Neural progenitor cell (in vitro differentiated cells): ENCODE measurements at regions not wholly inside any gene's neighbourhood (a gene's known extent, or its start where the extent isn't known, plus 50 kb on each side); places are given as distances from the start of the nearest gene placed in this dataset.

Source experiments
- CTCF ChIP-seq: fragments of 200-600 bp; sonication (generic); IDR thresholded peaks from 2 replicates; pipeline ENCODE4 v1.5.1; 2017; ENCODE audit warnings: antibody characterized with exemption, mild to moderate bottlenecking
- EZH2 ChIP-seq: fragments of 200-600 bp; sonication (generic); IDR thresholded peaks from 2 replicates; pipeline ENCODE4 v1.6.1; 2017; ENCODE audit warnings: antibody characterized with exemption, mild to moderate bottlenecking, moderate library complexity
- EZH2phosphoT487 ChIP-seq: fragments of 200-600 bp; sonication (generic); IDR thresholded peaks from 2 replicates; pipeline ENCODE4 v1.6.1; 2017; ENCODE audit warnings: antibody characterized with exemption

GRCh38 chr3:18033581-18034108 lies 291.2 kb upstream of the TBC1D5 start:
- no peak for TF ChIP-seq CTCF
- TF ChIP-seq EZH2phosphoT487 = no peak
- TF ChIP-seq EZH2 = no peak
